ENCODE measurements at regions not wholly inside any gene's neighbourhood (a gene's known extent, or its start where the extent isn't known, plus 50 kb on each side); places are given as distances from the start of the nearest gene placed in this dataset.

DNA sequence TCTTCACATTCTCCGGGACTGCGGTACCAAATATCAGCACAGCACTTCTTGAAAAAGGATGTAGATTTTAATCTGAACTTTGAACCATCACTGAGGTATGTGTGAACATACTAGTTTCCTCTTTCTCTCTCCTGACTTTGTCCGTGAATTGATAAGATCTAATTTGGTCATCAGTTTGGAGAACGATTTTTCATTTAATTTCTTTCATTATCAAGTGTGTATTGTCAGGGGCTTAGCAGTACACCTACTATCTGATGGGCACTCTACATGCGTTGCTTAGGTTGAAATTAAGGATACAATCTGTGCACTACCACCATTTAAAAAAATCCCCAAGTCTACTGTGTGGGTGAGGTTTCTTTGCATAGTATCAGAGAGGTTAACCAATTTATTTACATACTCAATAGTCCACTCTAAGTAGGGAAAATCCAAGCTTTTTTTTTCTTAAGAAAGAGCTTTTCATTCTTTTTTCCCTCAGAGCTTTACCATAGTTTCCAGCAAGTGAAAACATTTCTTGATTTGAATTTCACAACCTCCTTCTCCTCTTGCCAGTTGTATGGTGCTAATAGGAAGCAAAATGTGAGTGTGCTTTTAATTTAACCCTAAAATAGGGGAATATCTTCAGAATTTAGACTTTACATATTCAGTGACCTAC is 105.4 kb upstream of the ESR1 start:
- DNase-seq (ENCODE audit: low read depth), result no peak

DNA sequence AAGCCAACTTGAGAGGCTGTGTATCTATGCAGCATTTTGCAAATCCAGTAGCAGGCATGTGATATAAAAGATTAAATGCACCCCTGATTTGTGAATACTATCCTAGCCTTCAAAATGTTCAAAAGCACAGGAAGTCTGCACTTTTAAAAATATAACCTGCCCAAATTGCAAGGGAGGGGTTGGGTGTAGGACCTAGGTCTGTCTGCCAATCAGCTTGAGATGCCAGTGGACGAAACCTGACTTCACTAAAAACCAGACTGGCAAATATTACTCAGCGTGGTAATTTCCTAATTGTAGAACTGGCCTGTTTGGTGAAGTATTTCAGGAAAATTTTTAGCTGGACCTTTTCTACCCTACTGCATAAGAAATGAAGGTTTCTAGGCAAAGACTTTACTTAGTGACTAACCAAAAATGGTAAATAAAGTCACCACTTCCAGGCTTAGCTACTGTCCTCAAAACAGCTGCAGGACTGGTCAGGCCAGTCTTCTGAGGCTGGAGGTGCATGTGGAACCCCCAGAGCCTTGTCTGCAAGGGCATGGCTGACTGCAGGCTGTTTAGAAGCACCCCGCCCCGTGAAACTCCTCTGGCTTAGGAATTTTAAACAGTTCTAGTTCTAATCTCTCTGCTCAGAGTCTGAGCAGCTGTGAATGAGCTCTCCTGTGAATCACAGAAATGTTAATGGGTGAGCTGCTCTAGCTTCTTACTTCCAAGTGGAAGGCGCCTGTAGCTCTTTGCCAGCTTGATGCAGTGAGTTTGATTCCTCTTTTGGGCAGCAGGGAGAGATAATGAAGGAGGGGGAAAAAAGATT is 104.4 kb upstream of the ESR1 start:
- no peak for DNase-seq (ENCODE audit: low read depth)

DNA sequence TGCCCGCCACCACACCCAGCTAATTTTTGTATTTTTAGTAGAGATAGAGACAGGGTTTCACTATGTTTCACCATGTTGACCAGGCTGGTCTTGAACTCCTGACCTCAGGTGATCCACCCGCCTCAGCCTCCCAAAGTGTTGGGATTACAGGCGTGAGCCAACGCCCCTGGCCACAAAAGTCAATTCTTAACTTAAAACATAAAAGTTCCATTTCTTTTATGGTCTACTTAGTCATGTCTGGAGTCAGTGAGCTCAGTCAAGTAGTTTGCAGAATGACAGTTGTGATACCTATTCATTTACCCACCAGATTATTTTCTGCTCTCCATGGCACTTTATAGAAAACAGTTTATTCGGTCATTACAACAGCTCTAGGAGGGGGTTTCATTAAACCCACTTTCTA is 103.1 kb upstream of the ESR1 start:
- DNase-seq (ENCODE audit: low read depth), result no peak

DNA sequence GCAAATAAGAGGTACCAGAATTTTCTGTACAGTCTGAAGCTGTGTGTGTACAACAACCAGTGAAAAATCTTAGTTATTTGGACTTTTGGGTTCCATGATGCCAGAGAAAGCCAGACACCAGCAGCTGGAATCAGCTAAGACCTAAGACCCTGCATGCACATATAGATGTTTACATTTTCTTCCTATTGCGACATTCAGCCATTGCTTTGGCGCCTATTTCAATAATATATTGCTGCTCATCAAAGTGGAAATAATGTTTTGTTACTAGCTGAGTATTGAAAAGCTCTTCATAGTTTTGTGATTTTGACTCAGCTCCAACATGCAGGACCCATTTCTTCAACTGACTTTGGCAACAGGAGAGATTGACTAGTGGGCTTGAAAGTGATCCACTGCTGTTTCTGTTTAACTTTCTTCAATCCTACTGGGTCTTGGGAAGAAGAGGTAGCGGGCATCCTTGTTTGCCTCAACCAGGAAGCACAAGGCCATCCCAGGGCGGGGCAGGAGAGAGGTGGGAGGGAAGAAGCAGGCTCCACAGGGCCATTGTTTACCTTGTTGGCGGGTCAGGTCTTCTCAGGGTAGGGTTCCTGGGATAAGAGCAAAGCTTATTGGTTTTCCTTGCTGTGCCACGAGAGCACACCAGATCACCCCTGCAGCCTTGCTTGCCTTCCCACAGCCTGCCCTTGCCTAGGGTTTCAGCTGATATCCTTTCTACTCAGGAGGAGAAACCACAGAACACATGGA is 101.3 kb upstream of the ESR1 start:
- DNase-seq (ENCODE audit: low read depth), result no peak

GRCh38 chr6:151709329-151709728 is 98.2 kb upstream of the ESR1 start:
- no peak for DNase-seq (ENCODE audit: low read depth)

- DNase-seq (ENCODE audit: low read depth), result peak; percentile 14
Measured at GRCh38 chr6:151716526-151716932, 91.0 kb upstream of the ESR1 start.

- no peak for DNase-seq (ENCODE audit: low read depth)
Measured at GRCh38 chr6:151719070-151719469, 88.4 kb upstream of the ESR1 start.

- no peak for DNase-seq (ENCODE audit: low read depth)
Measured at GRCh38 chr6:151721146-151721545, 86.3 kb upstream of the ESR1 start.

DNA sequence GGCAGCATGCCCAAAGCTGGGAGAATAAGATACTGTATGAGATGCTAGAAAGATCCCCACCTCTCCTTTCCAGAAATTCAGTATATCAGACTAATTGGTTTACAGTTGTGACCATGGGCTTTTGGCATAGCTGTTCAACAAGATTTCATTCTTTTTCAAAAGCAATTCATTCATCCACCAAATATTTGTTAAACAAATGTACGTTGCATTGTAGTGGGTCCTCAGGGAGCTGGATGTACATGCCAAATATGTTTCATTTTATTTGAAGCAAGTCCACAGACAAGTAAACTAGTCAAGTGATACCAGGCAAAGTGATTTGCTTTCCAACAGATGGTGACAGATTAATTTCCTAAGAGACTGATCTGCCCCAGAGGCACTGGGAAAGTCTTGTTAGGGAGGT is 85.8 kb upstream of the ESR1 start:
- DNase-seq (ENCODE audit: low read depth), result no peak

DNA sequence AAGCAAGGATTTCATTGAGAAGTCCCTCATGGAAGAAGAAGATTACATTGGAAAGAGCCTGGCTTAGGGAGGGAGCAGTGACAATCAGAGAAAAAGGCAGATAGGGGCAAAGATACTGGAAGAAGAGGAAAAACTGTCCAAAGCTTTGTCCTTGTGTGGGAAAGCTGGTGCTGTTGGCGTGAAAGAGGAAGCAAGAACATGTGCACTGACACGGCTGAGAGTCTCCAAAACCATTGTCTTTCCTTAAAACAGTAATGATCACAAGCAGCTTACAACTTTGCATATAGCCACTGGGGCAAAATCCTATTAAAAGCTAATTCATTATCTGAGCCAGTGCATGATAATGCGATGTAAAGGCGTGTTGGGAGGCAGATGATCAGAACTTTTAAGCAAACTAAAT is 85.1 kb upstream of the ESR1 start:
- no peak for DNase-seq (ENCODE audit: low read depth)

GRCh38 chr6:151723152-151723551 is 84.3 kb upstream of the ESR1 start:
- no peak for DNase-seq (ENCODE audit: low read depth)

DNA sequence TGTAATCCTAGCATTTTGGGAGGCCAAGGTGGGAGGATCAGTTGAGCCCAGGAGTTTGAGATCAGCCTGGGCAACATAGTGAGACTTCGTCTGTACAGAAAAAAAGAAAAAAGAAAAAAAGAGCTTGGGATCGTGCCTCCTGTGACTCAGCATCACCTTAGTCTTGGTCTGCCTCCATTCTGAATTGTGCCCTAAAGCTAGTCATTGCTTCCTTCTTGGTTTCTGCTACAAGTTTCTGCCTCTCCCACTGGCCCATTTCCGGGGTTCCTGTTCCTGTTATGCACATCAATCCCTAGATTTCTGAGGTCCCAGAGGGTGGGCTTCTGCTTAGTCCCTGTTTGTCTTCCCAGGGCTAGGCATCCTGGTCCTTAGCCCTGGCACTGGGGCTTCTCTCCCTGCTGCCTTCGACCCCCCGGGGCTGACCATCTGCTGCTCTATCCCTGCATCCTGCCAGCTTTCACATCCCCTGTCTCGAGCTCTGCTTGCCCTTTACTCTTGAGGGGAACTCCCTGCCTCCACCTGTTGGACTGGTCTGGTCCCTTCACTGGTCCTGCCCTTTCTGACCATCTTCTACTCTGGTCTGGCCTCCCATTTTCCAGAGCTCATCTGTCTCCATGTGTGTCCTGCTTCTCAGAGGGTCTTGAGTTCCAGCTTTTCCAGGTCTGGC is 77.5 kb upstream of the ESR1 start:
- no peak for DNase-seq (ENCODE audit: low read depth)

- DNase-seq (ENCODE audit: low read depth), result no peak
Measured at GRCh38 chr6:151730496-151730870, 77.0 kb upstream of the ESR1 start.

GRCh38 chr6:151731313-151731712 is 76.2 kb upstream of the ESR1 start:
- no peak for DNase-seq (ENCODE audit: low read depth)

GRCh38 chr6:151733680-151734320 is 73.7 kb upstream of the ESR1 start:
- DNase-seq (ENCODE audit: low read depth), result no peak

GRCh38 chr6:151738267-151738666 is 69.2 kb upstream of the ESR1 start:
- no peak for DNase-seq (ENCODE audit: low read depth)

DNA sequence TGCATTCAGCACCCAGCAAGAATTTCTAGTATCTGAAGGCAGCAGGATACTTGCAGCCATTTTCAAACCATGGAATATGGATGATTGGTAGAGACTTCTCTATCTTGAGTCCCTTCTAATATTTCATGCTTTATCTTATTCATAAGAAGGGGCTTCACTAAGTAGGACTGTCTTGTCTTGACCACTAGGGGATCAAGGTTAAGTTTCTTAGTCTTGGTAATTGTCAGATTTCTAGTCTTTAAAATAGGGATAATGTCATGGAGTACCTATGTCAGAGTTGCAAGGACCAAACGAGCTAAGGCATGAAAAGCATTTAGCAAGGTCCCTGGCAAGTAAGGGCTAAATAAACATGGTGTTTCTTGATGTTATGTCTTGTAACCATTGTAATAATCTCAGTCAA is 68.5 kb upstream of the ESR1 start:
- no peak for DNase-seq (ENCODE audit: low read depth)

- no peak for DNase-seq (ENCODE audit: low read depth)
Measured at GRCh38 chr6:151740820-151741219, 66.7 kb upstream of the ESR1 start.

DNA sequence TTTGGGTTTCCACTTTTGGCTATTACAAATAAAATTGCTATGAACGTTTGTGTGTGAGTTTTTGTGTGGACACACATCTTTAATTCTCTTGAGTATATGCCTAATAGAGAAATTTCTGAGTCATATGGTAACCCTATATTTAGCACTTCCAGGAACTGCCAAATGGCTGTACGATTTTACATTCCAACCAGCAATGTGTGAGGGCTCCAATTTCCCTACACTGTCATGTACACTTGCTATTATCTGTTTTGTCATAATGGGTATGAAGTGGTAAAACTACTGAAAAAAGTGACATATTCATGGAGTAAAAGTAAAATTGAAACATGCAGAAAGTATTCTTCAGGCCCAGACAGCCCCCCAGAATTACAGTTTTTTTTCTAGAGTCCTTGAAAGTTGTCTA is 59.6 kb upstream of the ESR1 start:
- no peak for DNase-seq (ENCODE audit: low read depth)

- no peak for DNase-seq (ENCODE audit: low read depth)
Measured at GRCh38 chr6:151749341-151749740, 58.1 kb upstream of the ESR1 start.

- DNase-seq (ENCODE audit: low read depth), result no peak
Measured at GRCh38 chr6:151753581-151753980, 53.9 kb upstream of the ESR1 start.

DNA sequence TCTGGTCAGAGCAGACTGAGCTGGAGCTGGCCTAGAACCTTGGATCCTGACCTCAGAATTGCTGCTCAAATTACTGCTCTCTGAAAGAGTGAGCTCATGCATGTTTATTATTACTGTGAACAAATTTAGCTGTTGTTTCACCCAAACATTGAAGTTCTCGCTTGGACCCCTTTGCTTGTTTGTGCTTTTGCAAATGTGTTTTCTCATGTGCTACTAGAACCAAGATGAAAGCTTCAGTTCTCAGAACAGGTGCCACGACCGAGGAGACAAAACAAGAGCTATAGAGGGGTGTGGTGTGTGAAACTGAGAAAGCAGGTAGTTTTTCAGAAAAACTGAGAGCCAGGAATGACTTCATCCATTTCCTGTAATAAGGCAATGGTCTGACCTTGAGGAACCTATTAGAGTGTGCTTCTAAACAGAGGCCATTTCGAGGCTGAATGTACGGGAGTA is 50.0 kb upstream of the ESR1 start:
- DNase-seq (ENCODE audit: low read depth), result no peak
